Mesodermal cell (in vitro differentiated cells): ENCODE measurements at regions not wholly inside any gene's neighbourhood (a gene's known extent, or its start where the extent isn't known, plus 50 kb on each side); places are given as distances from the start of the nearest gene placed in this dataset.

Experiments
- H3K27ac ChIP-seq: 2 replicates; pipeline ENCODE4 v1.7.0; 2013; ENCODE audit warnings: mild to moderate bottlenecking, low read depth, low read length, moderate library complexity; ENCODE audit not compliant: severe bottlenecking
- H3K36me3 ChIP-seq: 2 replicates; pipeline ENCODE4 v1.7.1; 2013; ENCODE audit warnings: mild to moderate bottlenecking, low read length, moderate library complexity; ENCODE audit not compliant: control insufficient read depth, insufficient read depth
- H3K4me1 ChIP-seq: one replicate; pipeline ENCODE4 v1.7.1; 2013; ENCODE audit warnings: mild to moderate bottlenecking, low read length; ENCODE audit not compliant: insufficient read depth, control insufficient read depth, poor library complexity, severe bottlenecking
- H3K4me3 ChIP-seq: 2 replicates; pipeline ENCODE4 v1.7.0; 2013; ENCODE audit warnings: low read length, control low read depth, mild to moderate bottlenecking; ENCODE audit not compliant: insufficient read depth, poor library complexity, severe bottlenecking; ENCODE audit errors: extremely low read depth
- H3K9me3 ChIP-seq: 2 replicates; pipeline ENCODE4 v1.7.1; 2013; ENCODE audit warnings: mild to moderate bottlenecking, low read length, moderate library complexity; ENCODE audit not compliant: control insufficient read depth
- WGBS, 2 experiments: methylation state at CpG; one replicate each; pipeline ENCODE4 v1.1.5; 2013; ENCODE audit warnings: missing lambda C conversion rate in 2 of 2; ENCODE audit not compliant: insufficient coverage in 2 of 2; 5-methylcytosine and 5-hydroxymethylcytosine counted together

DNA sequence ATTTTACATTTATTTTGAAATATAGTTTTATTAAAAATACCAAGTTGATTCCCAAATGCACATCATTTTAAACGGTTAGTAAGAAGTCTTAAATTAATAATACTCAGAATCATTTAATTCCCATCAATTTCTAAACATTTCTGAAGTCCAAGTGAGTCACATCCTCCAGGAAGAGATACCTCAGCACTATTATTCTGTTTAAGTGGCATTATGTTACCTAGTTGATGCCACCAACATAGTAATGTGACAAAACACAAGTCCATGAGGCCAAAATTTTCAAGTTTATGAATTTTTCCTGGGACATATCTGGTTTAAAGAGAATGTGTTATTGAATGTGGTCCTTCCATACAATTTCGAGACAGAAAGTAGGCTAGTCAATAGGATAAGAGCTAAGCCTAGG, 1348.3 kb upstream of the CDH9 start:
- no CpG with 5 or more reads among the region's 2 CpGs for WGBS, 2 experiments
- H3K9me3 ChIP-seq: no peaks in the 10 kb centered on the region
- no peak overlapping the region for H3K27ac ChIP-seq
- no peaks in the 10 kb centered on the region for H3K4me1 ChIP-seq
- H3K36me3 ChIP-seq: no peaks in the 10 kb centered on the region
- H3K4me3 ChIP-seq: no peak overlapping the region

DNA sequence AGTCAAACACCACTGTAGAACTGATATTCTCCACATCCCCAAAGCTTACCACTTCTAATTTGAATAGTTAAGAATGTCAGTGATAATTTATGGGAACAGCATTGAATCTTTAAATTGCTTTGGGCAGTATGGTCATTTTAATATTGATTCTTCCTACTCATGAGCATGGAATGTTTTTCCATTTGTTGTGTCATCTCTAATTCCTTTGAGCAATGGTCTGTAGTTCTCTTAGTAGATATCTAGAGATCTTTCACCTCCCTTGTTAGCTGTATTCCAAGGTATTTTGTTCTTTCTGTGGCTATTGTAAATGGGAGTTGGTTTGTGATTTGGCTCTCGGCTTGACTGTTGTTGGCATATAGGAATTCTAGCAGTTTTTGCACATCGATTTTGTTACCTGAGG, 1341.8 kb upstream of the CDH9 start:
- no peaks in the 10 kb centered on the region for H3K9me3 ChIP-seq
- no peak overlapping the region for H3K4me3 ChIP-seq
- H3K27ac ChIP-seq: no peak overlapping the region
- H3K36me3 ChIP-seq: no peaks in the 10 kb centered on the region
- WGBS, 2 experiments: 57 to 80% methylated on average over 1 of the region's 2 CpGs
- no peaks in the 10 kb centered on the region for H3K4me1 ChIP-seq

DNA sequence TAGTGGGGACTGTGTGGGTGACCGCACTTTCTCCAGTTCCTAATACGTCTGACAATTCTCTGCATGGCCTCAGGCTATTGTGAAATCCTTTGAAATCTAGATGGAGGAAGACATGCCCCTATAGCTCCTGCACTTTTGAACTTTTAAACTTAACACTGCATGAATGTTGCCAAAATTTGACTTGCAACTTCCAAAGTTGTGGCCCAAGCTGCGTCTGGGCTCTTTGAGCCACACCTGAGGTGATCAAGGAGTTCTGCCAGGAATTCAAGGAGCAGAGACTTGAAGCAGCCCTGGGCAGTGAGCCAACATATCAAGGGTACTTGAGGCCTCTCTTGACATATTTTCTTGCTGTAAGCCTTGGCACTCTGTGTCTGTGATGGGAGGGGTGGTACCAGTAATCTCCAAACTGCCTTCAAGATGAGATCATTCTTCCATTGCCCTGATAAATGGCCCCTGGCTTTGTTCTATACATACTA, 1336.1 kb upstream of the CDH9 start:
- Histone ChIP-seq H3K27ac (no peak overlapping the region), H3K4me1 (peaks cover 3% of the 10 kb centered on the region), H3K9me3 (no peaks in the 10 kb centered on the region), H3K4me3 (no peak overlapping the region), H3K36me3 (no peaks in the 10 kb centered on the region)
- WGBS, 2 experiments: 80 to 94% methylated on average over 1 to 2 of the region's 3 CpGs

DNA sequence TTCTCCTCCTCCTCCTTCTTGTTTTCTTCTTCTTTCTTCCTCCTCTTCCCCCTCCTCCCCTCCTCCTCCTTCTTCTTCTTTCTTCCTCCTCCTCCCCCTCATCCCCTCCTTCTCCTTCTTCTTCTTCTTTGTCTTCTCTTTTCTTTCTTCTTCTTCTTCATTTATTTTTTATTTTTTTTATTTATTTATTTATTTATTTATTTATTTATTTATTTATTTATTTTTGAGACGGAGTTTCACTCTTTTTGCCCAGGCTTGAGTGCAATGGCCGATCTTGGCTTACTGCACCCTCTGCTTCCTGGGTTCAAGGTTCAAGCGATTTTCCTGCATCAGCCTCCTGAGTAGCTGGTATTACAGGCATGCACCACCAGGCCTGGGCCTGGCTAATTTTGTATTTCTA, 1332.5 kb upstream of the CDH9 start:
- Histone ChIP-seq H3K4me3 (no peak overlapping the region), H3K27ac (no peak overlapping the region), H3K36me3 (no peaks in the 10 kb centered on the region), H3K4me1 (peaks cover 3% of the 10 kb centered on the region), H3K9me3 (no peaks in the 10 kb centered on the region)
- WGBS, 2 experiments: 73 to 100% methylated on average over 2 of the region's 3 CpGs

DNA sequence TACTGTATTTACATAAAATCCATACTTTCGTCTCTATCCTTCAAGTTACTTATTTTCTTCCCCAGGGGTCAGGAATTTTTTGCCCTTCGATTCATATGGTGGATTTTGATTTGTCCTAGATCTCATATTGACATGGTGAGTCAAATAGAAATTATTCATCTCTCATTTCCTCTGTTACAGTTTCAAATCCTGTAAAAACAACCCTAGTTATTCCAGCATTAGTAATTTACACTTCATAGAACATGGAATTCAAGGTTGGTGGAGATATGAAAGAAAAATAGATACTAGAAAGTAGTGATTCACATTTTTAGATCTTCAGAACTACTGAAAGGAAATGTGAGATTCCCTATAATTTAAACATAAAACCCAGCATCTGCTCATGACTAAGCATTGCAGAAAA, 1331.0 kb upstream of the CDH9 start:
- Histone ChIP-seq H3K9me3 (no peaks in the 10 kb centered on the region), H3K27ac (no peak overlapping the region), H3K36me3 (no peaks in the 10 kb centered on the region), H3K4me1 (no peaks in the 10 kb centered on the region), H3K4me3 (no peak overlapping the region)
- WGBS, 2 experiments: no CpG with 5 or more reads among the region's 2 CpGs

DNA sequence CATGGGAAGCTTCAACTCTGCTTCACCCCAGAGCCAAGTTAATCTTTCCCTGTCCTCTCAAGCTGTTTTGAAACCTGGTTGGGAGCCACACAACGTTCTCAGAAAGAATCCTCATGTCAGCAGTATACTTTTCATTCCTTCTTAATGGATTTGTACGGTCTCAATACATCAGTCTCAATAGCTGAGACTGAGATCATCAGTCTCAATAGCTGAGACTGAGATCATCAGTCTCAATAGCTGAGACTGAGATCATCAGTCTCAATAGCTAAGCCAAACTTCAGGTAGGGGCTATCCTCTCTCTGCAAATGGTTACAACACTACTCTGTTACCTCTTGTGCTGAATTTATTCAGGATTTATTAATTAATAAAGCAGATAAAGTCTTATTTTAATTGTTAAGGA, 1317.4 kb upstream of the CDH9 start:
- WGBS, 2 experiments: 72 to 81% methylated on average over 2 of the region's 2 CpGs
- H3K9me3 ChIP-seq: peaks cover 6% of the 10 kb centered on the region
- no peak overlapping the region for H3K27ac ChIP-seq
- H3K4me3 ChIP-seq: no peak overlapping the region
- H3K36me3 ChIP-seq: no peaks in the 10 kb centered on the region
- no peaks in the 10 kb centered on the region for H3K4me1 ChIP-seq

DNA sequence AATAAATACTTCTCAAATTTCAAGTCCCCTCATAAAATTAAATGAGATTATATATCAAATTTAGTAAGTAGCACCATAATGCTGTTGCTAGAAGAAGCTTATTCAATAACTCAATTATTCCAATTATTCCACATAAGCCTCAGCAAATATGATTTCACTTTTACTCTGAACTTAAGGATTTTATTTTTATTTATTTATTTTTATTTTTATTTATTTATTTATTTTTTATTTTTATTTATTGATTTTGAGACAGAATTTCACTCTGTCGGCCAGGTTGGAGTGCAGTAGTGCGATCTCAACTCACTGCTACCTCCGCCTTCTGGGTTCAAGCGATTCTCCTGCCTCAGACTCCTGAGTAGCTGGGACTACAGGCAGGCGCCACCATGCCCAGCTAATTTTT, 1308.3 kb upstream of the CDH9 start:
- peaks cover 10% of the 10 kb centered on the region for H3K9me3 ChIP-seq
- no peaks in the 10 kb centered on the region for H3K36me3 ChIP-seq
- 87 to 100% methylated on average over 4 to 5 of the region's 5 CpGs for WGBS, 2 experiments
- H3K27ac ChIP-seq: no peak overlapping the region
- H3K4me1 ChIP-seq: no peaks in the 10 kb centered on the region
- H3K4me3 ChIP-seq: no peak overlapping the region

DNA sequence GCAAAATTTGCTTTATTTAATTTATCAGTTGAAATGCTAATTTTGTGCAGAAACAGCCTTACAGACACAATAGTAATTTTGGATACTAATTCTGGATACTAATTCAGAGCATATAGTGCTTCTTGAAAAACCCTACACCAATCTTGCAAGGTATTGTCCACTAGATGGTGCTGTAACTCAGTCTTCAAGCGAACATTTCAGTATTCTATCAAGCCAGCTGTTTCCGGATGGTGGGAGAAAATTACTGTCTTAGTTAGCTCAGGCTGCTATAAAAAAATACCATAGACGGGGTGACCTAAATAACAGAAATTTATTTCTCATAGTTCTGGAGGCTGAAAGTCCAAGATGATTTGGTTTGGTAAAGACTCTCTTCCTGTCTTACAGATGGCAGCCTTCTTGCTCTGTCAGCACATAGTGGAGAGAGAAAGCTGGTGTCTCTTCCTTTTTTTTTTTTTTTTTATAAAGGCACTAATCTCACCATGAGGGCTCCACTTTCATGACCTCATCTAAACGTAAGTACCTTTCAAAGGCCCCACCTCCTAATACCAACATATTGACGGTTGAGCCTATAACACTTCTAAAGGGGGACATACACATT, 1306.5 kb upstream of the CDH9 start:
- H3K27ac ChIP-seq: no peak overlapping the region
- H3K36me3 ChIP-seq: no peaks in the 10 kb centered on the region
- no peaks in the 10 kb centered on the region for H3K4me1 ChIP-seq
- peaks cover 5% of the 10 kb centered on the region for H3K9me3 ChIP-seq
- no peak overlapping the region for H3K4me3 ChIP-seq
- 0% methylated on average over 1 of the region's 5 CpGs; no CpG with 5 or more reads in 1 of the 2 experiments for WGBS, 2 experiments

DNA sequence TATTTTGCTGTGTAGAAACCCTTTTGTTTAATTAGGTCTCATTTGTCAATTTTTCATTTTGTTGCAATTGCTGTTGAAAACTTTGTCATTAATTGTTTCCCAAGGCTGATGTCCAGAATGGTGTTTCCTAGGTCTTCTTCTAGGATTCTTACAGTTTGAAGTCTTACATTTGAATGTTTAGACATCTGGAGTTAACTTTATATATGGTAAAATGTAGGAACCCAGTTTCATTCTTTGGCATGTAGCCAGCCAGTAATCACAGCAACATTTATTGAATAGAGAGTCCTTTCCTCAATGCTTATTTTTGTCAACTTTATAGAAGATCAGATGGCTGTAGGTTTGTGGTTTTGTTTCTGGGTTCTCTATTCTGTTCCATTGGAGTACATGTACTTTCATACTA, 1290.8 kb upstream of the CDH9 start:
- H3K4me3 ChIP-seq: no peak overlapping the region
- H3K4me1 ChIP-seq: no peaks in the 10 kb centered on the region
- no peak overlapping the region for H3K27ac ChIP-seq
- no peaks in the 10 kb centered on the region for H3K9me3 ChIP-seq
- H3K36me3 ChIP-seq: no peaks in the 10 kb centered on the region

DNA sequence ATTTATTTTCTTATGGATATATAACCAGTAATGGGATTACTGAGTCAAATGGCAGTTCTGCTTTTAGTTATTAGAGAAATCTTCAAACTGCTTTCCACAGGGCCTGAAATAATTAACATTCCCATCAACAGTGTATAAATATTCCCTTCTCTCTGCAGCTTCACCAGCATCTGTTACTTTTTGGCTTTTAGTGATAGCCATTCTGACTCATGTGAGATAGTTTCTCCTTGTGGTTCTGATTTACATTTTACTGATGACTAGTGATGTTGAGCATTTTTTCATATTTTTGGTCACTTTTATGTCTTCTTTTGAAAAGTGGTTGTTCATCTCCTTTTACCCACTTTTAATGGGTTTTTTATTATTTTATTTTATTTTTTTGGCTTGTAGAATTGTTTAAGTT, 1290.3 kb upstream of the CDH9 start:
- no peak overlapping the region for H3K4me3 ChIP-seq
- H3K27ac ChIP-seq: no peak overlapping the region
- H3K36me3 ChIP-seq: no peaks in the 10 kb centered on the region
- H3K4me1 ChIP-seq: no peaks in the 10 kb centered on the region
- H3K9me3 ChIP-seq: no peaks in the 10 kb centered on the region

DNA sequence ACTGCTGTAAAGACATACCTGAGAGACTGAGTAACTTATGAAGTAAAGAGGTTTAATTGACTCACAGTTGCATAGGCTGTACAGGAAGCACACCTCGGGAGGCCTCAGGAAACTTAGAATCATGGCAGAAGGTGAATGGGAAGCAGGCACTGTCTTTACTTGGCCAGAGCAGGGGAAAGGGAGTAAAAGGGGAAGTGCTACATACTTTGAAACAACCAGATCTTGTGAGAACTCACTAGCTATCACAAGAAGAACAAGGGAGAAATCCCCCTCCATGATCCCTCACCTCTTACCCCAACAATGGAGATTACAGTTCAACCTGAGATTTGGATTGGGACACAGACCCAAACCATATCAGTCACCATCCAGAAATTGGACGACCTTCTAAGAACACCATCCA, 1285.8 kb upstream of the CDH9 start:
- no peaks in the 10 kb centered on the region for H3K36me3 ChIP-seq
- no peaks in the 10 kb centered on the region for H3K4me1 ChIP-seq
- H3K27ac ChIP-seq: no peak overlapping the region
- WGBS, 2 experiments: 69 to 100% methylated on average over 2 of the region's 2 CpGs
- H3K4me3 ChIP-seq: no peak overlapping the region
- H3K9me3 ChIP-seq: no peaks in the 10 kb centered on the region
